COLO668 (cell line): ENCODE measurements at regions not wholly inside any gene's neighbourhood (a gene's known extent, or its start where the extent isn't known, plus 50 kb on each side); places are given as distances from the start of the nearest gene placed in this dataset.
"Not testable (repeated sequence)": the region's sequence is repeated elsewhere in the genome, so short reads cannot be mapped to it uniquely, and the experiment has no call there.

ENCODE experiments used
- DNase-seq: peaks from one replicate; lab custom pipeline; 2025; ENCODE audit not compliant: unreplicated experiment; lab: John Stamatoyannopoulos, UW

GRCh38 chr5:89190515-89191265 lies 307.7 kb upstream of the MEF2C start:
- no peak for DNase-seq

GRCh38 chr5:89187883-89188465 lies 305.0 kb upstream of the MEF2C start:
- DNase-seq, result no peak

GRCh38 chr5:89187268-89187667 lies 304.3 kb upstream of the MEF2C start:
- DNase-seq, result no peak

- no peak for DNase-seq
Observed at GRCh38 chr5:89181546-89181945, 298.6 kb upstream of the MEF2C start.

- no peak for DNase-seq
Observed at GRCh38 chr5:89179731-89180130, 296.7 kb upstream of the MEF2C start.

- no peak for DNase-seq
Observed at GRCh38 chr5:89178541-89178940, 295.6 kb upstream of the MEF2C start.

- DNase-seq, result no peak
Observed at GRCh38 chr5:89173528-89173927, 290.5 kb upstream of the MEF2C start.

GRCh38 chr5:89168766-89169165 lies 285.8 kb upstream of the MEF2C start:
- no peak for DNase-seq

- not testable (repeated sequence) for DNase-seq
Observed at GRCh38 chr5:89164703-89165102, 281.7 kb upstream of the MEF2C start.

GRCh38 chr5:89156226-89156625 lies 273.2 kb upstream of the MEF2C start:
- DNase-seq, result no peak

- no peak for DNase-seq
Observed at GRCh38 chr5:89147031-89147430, 264.0 kb upstream of the MEF2C start.

- DNase-seq, result no peak
Observed at GRCh38 chr5:89137148-89137547, 254.2 kb upstream of the MEF2C start.

- no peak for DNase-seq
Observed at GRCh38 chr5:89133975-89134374, 251.0 kb upstream of the MEF2C start.

- no peak for DNase-seq
Observed at GRCh38 chr5:89133129-89133528, 250.1 kb upstream of the MEF2C start.

GRCh38 chr5:89130851-89131250 lies 247.9 kb upstream of the MEF2C start:
- DNase-seq, result no peak

GRCh38 chr5:89129941-89130340 lies 247.0 kb upstream of the MEF2C start:
- DNase-seq, result no peak

- DNase-seq, result no peak
Observed at GRCh38 chr5:89128906-89129625, 246.1 kb upstream of the MEF2C start.

GRCh38 chr5:89128092-89128491 lies 245.1 kb upstream of the MEF2C start:
- DNase-seq, result no peak

GRCh38 chr5:89127191-89127590 lies 244.2 kb upstream of the MEF2C start:
- DNase-seq, result no peak

- DNase-seq, result no peak
Observed at GRCh38 chr5:89125372-89125771, 242.4 kb upstream of the MEF2C start.

- DNase-seq, result no peak
Observed at GRCh38 chr5:89123581-89123980, 240.6 kb upstream of the MEF2C start.

GRCh38 chr5:89120719-89121118 lies 237.7 kb upstream of the MEF2C start:
- DNase-seq, result no peak
